Activated CD8-positive, alpha-beta T cell treated with anti-CD3 and anti-CD28 coated beads for 36 hours (primary cell): ENCODE measurements at regions not wholly inside any gene's neighbourhood (a gene's known extent, or its start where the extent isn't known, plus 50 kb on each side); places are given as distances from the start of the nearest gene placed in this dataset.

Experiments used
- ATAC-seq: fragments of 200-7000 bp; cut with Tn5 transposase; one replicate; pipeline ENCODE4 v1.10.0; 2021; ENCODE audit warnings: mild to moderate bottlenecking, moderate library complexity
- CTCF ChIA-PET: fragments of 350-600 bp; sonication (Branson Sonifier 250); formaldehyde crosslinking; loops from one replicate; lab custom pipeline; 2021; ENCODE audit warnings: antibody characterized with exemption; lab: Charles Lee
- POLR2A ChIA-PET: fragments of 350-600 bp; sonication (Branson Sonifier 250); formaldehyde crosslinking; loops from one replicate; lab custom pipeline; 2021; ENCODE audit warnings: antibody characterized with exemption; lab: Charles Lee
- DNase-seq: peaks from one replicate; pipeline ENCODE4 v3.0.0-alpha.2; 2020
- H3K27ac Mint-ChIP-seq: one replicate; pipeline ENCODE4 v1.8.0; 2021; ENCODE audit warnings: mild to moderate bottlenecking, mixed read lengths
- H3K27me3 Mint-ChIP-seq: one replicate; pipeline ENCODE4 v1.8.0; 2021; ENCODE audit warnings: mixed read lengths
- H3K36me3 Mint-ChIP-seq: one replicate; pipeline ENCODE4 v1.8.0; 2021; ENCODE audit warnings: low read depth, mixed read lengths
- H3K4me1 Mint-ChIP-seq: one replicate; pipeline ENCODE4 v1.8.0; 2021; ENCODE audit warnings: low read depth, mixed read lengths
- H3K4me3 Mint-ChIP-seq: one replicate; pipeline ENCODE4 v1.8.0; 2021; ENCODE audit warnings: mild to moderate bottlenecking, moderate library complexity, mixed read lengths
- H3K9me3 Mint-ChIP-seq: one replicate; pipeline ENCODE4 v1.8.0; 2021; ENCODE audit warnings: mixed read lengths
- intact Hi-C: fragments of 100-400 bp; cut with micrococcal nuclease; formaldehyde crosslinking; loops from one replicate; pipeline ENCODE4 v1.10.0; 2022
- TF ChIP-seq, protein P1 (sequence below): fragments of 200-600 bp; IDR thresholded peaks from one replicate; pipeline ENCODE4 v1.8.0; 2022; ENCODE audit warnings: antibody characterized with exemption, mild to moderate bottlenecking

DNA sequence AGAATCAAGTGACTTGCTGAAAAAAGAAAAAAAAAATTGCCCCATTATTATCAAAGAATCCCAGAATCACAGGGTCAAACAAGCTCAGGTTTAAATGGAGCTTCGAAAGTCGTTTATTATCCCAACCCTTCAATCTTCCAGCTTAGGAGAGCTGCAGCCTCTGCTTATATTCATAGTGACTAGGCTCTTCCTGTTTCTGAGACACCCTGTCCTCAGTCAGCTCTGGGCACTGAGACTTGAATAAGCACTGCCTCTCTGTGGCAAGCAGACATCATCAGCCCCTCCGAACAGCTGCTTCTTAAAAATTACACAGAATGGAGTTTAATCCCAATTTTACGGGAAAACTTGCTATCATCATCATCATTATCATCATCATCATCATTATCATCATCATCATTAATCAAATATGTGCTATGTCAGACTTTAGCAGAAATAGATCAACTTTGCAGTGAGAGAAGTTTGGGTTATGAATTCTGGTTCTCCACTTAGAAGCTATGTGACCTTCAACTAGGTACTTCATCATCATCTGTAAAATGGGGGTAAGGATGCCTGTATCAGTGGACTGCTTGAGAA, 614.0 kb upstream of the SYNCRIP start:
- ChIA-PET POLR2A (no interaction called here), CTCF (no interaction called here)
- peaks cover 4% of the 10 kb centered on the region for H3K9me3 Mint-ChIP-seq
- H3K27me3 Mint-ChIP-seq = no peaks in the 10 kb centered on the region
- no peaks in the 10 kb centered on the region for H3K36me3 Mint-ChIP-seq
- ATAC-seq (no peak), DNase-seq (no peak)
- no peak overlapping the region for H3K27ac Mint-ChIP-seq
- no peak overlapping the region for H3K4me3 Mint-ChIP-seq
- TF ChIP-seq, protein P1, sequence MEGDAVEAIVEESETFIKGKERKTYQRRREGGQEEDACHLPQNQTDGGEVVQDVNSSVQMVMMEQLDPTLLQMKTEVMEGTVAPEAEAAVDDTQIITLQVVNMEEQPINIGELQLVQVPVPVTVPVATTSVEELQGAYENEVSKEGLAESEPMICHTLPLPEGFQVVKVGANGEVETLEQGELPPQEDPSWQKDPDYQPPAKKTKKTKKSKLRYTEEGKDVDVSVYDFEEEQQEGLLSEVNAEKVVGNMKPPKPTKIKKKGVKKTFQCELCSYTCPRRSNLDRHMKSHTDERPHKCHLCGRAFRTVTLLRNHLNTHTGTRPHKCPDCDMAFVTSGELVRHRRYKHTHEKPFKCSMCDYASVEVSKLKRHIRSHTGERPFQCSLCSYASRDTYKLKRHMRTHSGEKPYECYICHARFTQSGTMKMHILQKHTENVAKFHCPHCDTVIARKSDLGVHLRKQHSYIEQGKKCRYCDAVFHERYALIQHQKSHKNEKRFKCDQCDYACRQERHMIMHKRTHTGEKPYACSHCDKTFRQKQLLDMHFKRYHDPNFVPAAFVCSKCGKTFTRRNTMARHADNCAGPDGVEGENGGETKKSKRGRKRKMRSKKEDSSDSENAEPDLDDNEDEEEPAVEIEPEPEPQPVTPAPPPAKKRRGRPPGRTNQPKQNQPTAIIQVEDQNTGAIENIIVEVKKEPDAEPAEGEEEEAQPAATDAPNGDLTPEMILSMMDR = no peak
- intact Hi-C loops = no loop called here
- no peaks in the 10 kb centered on the region for H3K4me1 Mint-ChIP-seq

GRCh38 chr6:86255973-86256372, 613.3 kb upstream of the SYNCRIP start:
- Mint-ChIP-seq H3K4me3 (no peak overlapping the region), H3K4me1 (no peaks in the 10 kb centered on the region), H3K36me3 (no peaks in the 10 kb centered on the region), H3K27ac (no peak overlapping the region), H3K9me3 (peaks cover 4% of the 10 kb centered on the region), H3K27me3 (no peaks in the 10 kb centered on the region)
- POLR2A ChIA-PET = no interaction called here
- TF ChIP-seq, protein P1 = no peak
- CTCF ChIA-PET = no interaction called here
- intact Hi-C loops = no loop called here
- ATAC-seq (no peak), DNase-seq (no peak)

GRCh38 chr6:86251106-86251505, 608.4 kb upstream of the SYNCRIP start:
- CTCF ChIA-PET = no interaction called here
- TF ChIP-seq, protein P1 = no peak
- H3K27me3 Mint-ChIP-seq = no peaks in the 10 kb centered on the region
- no peaks in the 10 kb centered on the region for H3K36me3 Mint-ChIP-seq
- intact Hi-C loops = no loop called here
- peaks cover 7% of the 10 kb centered on the region for H3K9me3 Mint-ChIP-seq
- no peak overlapping the region for H3K27ac Mint-ChIP-seq
- POLR2A ChIA-PET = no interaction called here
- no peak overlapping the region for H3K4me3 Mint-ChIP-seq
- DNase-seq = no peak
- no peak for ATAC-seq
- no peaks in the 10 kb centered on the region for H3K4me1 Mint-ChIP-seq

DNA sequence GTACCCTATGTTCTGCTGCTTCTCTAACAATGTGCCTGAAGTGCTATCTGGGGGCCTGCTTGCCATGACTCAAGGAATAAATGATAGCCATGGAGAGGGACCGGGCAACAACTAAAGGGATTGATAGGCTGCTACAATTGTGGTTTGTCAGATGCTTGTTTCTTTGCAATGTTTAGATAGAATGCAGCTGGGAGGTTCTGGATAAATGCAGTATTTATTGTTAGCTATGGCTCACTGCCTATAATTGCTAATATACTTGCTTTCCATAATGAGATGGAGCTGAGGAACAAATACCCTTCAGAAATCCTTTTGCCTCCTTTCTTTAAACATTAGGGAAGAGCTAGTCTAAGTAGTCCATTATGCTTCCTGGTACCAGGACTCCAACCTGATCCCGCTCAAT, 575.2 kb upstream of the SYNCRIP start:
- Mint-ChIP-seq H3K9me3 (no peaks in the 10 kb centered on the region), H3K4me3 (no peak overlapping the region), H3K36me3 (no peaks in the 10 kb centered on the region), H3K27ac (no peak overlapping the region), H3K4me1 (no peaks in the 10 kb centered on the region), H3K27me3 (no peaks in the 10 kb centered on the region)
- intact Hi-C loops = no loop called here
- DNase-seq (no peak), ATAC-seq (no peak)
- CTCF ChIA-PET = no interaction called here
- POLR2A ChIA-PET = no interaction called here
- TF ChIP-seq, protein P1 = no peak

GRCh38 chr6:86215323-86215722, 572.6 kb upstream of the SYNCRIP start:
- CTCF ChIA-PET = no interaction called here
- ATAC-seq (no peak), DNase-seq (no peak)
- Mint-ChIP-seq H3K36me3 (no peaks in the 10 kb centered on the region), H3K27ac (no peak overlapping the region), H3K4me3 (no peak overlapping the region), H3K9me3 (peaks cover 2% of the 10 kb centered on the region), H3K4me1 (no peaks in the 10 kb centered on the region), H3K27me3 (no peaks in the 10 kb centered on the region)
- intact Hi-C loops = no loop called here
- POLR2A ChIA-PET = no interaction called here
- TF ChIP-seq, protein P1 = no peak
